Activated CD8-positive, alpha-beta memory T cell treated with anti-CD3 and anti-CD28 coated beads for 48 hours (primary cell): ENCODE measurements at regions not wholly inside any gene's neighbourhood (a gene's known extent, or its start where the extent isn't known, plus 50 kb on each side); places are given as distances from the start of the nearest gene placed in this dataset.

ENCODE experiments used
- DNase-seq, 3 experiments: peaks; one replicate each; pipeline ENCODE4 v3.0.0-alpha.2; 2020; ENCODE audit warnings: low read depth in 2 of 3, low spot score in 2 of 3

GRCh38 chr2:81901017-81901416, 1596.5 kb upstream of the LRRTM1 start:
- no peak for DNase-seq

- DNase-seq, result no peak
Observed at GRCh38 chr2:81895620-81896250, 1591.2 kb upstream of the LRRTM1 start.

- DNase-seq, result no peak
Observed at GRCh38 chr2:81894451-81894990, 1590.0 kb upstream of the LRRTM1 start.

GRCh38 chr2:81876624-81877023, 1572.1 kb upstream of the LRRTM1 start:
- DNase-seq, result no peak

DNA sequence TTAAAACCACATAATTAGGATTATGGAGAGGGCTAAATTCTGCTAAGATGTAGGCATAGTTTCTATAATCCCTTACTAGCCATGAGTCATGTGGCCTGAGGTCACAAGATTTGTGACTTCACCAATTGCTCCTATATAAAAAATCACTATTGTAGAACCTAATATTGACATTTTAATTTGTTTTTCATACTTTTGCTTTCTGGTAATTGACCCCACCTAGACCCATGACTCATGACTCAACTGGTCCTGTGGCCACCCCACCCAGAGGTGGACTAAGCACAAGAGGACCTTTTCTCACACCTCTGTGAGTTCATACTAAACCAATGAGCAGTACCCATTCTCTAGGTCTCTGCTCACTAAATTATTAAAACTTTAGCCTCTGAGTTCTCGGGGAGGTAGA, 1567.5 kb upstream of the LRRTM1 start:
- DNase-seq, result no peak

DNA sequence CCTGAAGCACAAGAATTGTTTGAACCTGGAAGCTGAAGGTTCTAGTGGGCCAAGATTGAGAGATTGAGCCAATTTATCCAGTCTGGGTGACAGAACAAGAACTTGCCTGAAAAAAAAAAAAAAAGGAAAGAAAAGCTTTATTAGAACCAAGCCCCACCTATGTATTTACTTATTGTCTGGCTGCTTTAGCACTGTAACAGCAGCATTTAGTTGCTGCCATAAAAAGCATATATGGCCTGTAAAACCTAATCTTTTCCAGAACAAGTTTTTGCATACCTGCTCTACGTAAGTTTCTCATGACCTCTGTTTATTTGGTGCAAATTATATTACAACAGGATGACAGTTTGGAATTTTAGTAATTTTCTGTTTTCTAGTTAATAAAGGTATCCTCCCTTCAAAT, 1565.6 kb upstream of the LRRTM1 start:
- DNase-seq, result no peak

GRCh38 chr2:81858998-81859397, 1554.4 kb upstream of the LRRTM1 start:
- no peak for DNase-seq

DNA sequence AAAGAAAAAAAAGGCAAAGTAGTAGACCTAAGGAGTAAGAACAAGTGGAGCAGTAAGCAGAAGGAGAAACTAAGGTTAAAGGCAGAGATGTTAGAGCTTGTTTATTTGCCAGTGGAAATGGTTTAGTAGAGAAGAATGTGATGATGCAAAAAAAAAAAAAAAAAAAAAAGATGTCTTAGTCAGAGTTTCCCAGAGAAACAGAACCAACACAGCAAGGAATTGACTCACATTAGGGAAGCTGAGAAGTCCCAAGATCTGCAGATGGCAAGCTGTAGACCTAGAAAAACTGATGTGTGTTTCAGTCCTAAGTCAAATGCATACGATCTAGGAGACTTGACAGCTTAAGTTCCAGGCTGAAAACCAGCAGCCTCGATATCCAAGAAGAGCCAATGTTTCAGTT, 1548.8 kb upstream of the LRRTM1 start:
- DNase-seq, result no peak

DNA sequence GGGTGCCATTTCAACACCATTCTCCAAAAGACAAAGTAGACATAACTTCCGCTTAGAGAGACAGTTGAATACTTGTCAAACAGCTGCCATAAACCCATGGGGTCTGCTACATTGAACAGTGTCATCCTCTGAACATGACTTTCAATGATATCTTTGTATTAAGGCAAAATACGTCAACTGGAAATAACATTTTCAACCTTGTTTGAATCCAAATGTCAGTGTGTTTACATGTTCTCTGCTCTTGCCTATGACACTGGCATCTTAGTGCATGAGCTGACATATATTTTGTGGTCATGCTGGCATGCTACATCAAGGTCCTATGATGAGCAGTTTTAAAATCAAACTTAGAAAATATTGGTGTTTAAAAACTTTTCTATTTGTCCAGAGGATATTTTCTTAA, 1548.1 kb upstream of the LRRTM1 start:
- no peak for DNase-seq

DNA sequence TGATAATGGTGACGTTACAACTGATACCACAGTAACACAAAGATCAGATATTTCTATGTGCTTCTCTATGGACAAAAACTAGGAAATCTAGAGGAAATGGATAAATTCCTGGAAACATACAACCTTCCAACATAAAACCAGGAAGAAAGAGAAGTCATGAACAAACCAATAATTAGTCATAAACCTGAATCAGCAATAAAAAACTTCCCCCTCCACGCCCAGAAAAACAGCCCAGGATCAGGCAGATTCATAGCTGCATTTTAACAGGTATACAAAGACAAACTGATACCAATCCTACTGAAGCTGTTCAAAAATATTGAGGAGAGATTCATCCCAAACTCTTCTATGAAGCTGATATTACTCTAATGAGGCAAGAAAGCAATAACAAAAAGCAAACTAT, 1535.2 kb upstream of the LRRTM1 start:
- DNase-seq, result no peak

DNA sequence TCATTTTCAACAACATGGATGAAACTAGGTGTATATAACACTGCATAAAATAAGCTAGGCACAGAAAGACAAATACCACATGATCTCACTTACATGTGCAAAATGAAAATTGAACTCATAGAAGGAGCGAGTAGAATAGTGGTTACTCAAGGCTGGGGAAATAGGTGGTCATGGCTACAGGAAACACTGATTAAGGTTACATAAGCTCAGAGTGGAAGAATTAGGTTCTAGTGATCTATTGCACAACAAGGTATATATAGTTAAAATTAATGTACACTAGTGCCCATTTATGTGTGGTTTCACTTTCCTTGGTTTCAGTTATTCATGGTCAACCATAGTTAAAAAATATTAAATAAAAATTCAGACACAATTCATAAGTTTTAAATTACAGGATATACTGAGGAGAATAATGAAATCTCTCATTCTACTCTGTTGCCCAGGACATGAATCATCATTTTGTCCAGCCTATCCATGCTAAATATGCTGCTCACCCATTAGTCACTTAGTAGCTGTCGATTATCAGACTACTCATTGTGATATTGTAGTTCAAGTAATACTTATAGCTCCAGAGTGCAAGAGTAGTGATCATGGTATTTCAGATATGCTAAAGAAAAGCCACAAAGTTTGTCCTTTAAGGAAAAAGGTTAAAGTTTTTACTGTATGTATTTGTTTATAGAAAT, 1530.9 kb upstream of the LRRTM1 start:
- DNase-seq, result no peak

DNA sequence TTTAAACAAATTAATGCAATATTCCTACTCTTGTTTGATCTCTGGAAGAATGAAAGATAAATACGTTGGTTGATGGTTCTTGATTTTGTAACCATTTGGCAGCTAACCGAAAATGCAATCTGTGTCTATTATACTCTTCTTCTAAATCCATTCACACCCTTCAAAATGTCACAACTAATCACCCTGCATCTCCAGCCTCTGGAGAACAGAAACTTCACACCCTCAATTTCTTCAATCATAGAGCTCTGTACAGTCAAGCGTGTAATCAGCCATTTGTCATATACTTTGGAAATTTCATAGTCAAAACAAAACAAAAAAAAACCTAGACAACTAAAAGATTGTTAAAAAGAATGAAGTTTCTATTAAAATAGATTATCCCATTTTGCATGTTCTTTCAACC, 1482.3 kb upstream of the LRRTM1 start:
- DNase-seq, result no peak

GRCh38 chr2:81767187-81767912, 1462.8 kb upstream of the LRRTM1 start:
- DNase-seq, result no peak

- no peak for DNase-seq
Observed at GRCh38 chr2:81747481-81748070, 1443.0 kb upstream of the LRRTM1 start.

GRCh38 chr2:81739966-81740365, 1435.4 kb upstream of the LRRTM1 start:
- DNase-seq, result no peak

DNA sequence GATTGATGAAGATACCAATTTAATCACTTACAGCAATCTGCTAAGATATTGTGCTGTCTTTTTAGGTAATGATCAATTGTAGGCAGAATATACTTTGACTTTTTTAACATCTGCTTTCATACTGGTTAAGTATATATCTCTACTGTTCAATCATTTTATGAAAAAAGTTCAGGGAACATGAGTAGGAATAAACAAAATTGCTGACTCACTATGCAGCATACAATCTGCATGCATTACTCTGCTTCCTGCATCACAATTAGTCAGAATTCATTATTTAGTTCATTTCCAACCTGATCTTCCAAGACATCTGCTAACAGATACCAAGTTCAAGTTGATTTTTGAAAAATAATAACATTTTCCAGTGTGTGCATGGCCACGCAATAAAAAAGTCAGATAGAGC, 1430.4 kb upstream of the LRRTM1 start:
- no peak for DNase-seq

DNA sequence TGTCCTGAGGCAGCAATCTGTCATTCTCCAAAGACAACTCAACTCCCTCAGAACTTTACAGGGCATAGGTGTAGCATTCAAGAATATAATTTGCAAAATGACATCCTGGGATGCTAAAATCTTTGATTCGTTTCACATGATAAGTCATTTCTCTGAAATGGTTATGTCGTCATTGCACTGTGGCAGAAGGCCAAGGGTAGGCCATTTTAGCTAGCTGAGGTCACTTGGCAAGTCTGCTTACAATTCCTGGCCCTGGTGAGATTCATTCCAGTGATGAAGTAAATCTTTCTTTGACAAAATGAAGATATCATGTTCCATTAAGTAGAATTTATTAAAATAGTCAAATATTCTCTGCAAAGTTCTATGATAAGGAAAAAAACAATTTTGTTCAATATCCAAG, 1410.3 kb upstream of the LRRTM1 start:
- DNase-seq, result no peak

GRCh38 chr2:81706856-81707255, 1402.3 kb upstream of the LRRTM1 start:
- DNase-seq, result no peak

DNA sequence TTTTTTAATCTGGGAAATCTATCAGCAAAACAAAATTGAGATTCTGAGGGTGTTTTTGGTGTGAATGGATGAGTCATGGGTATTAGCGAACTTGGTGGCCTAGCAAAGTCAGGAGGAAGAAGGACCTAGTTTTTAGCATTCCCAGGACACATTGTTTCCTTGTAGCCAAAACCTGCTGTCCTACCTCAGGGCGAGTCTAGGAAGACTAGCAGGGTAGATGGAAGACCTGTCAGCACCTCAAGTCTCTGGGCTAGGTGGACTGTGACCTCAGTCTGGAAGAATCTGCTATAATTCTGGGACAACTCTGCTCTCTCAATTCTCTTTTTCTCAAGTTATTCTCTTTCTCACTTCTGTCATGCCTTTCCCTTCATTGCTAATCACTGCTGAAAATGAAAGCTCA, 1399.3 kb upstream of the LRRTM1 start:
- no peak for DNase-seq

DNA sequence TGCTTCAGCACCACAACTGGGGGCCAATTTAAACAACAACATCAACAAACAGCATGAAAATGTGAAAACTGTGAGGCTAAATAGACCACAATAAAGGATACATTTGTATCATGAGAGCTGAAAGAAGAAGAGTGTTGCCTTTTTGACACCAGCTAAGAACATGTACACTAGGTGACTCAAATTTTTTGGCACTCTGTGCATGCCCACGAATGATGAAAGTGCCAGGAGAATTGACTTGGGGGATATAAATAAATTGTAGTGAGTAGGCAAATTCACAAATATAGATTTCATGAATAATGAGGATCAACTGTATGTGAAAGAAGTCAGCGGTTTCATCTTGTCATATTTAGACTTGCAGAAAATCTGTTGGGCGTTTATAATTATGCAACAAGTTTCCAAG, 1388.0 kb upstream of the LRRTM1 start:
- DNase-seq, result no peak

- DNase-seq, result no peak
Observed at GRCh38 chr2:81675641-81676040, 1371.1 kb upstream of the LRRTM1 start.

- DNase-seq, result no peak
Observed at GRCh38 chr2:81672923-81673322, 1368.4 kb upstream of the LRRTM1 start.
